Esophagus muscularis mucosa (tissue), 4 donors: ENCODE measurements at regions not wholly inside any gene's neighbourhood (a gene's known extent, or its start where the extent isn't known, plus 50 kb on each side); places are given as distances from the start of the nearest gene placed in this dataset.

ENCODE experiments used
- CTCF ChIP-seq, 3 experiments: fragments of 200-600 bp in 2 of 3; fragments of 450-650 bp in 1 of 3; sonication (generic) in 2 of 3; IDR thresholded peaks; one replicate each; pipeline ENCODE4 v1.5.1; 2017 to 2019; ENCODE audit warnings: antibody characterized with exemption in 3 of 3, mild to moderate bottlenecking in 2 of 3, moderate library complexity in 1 of 3
- EP300 ChIP-seq: sonication (generic); formaldehyde crosslinking; IDR thresholded peaks from one replicate; pipeline ENCODE4 v1.6.1; 2017; ENCODE audit warnings: antibody characterized with exemption
- POLR2AphosphoS5 ChIP-seq, 2 donors: sonication (generic); formaldehyde crosslinking; IDR thresholded peaks; one replicate each; pipeline ENCODE4 v1.6.1; 2017; ENCODE audit warnings: antibody characterized with exemption in 2 of 2

- no peak for TF ChIP-seq CTCF (IDR thresholded peaks at IDR 0.05)
- no peak for TF ChIP-seq POLR2AphosphoS5 (IDR thresholded peaks at IDR 0.05)
- TF ChIP-seq EP300: no peak
Measured at GRCh38 chr5:73339051-73339575, 109.5 kb downstream of the FOXD1 start.
